HG03460 (cell line): ENCODE measurements at regions not wholly inside any gene's neighbourhood (a gene's known extent, or its start where the extent isn't known, plus 50 kb on each side); places are given as distances from the start of the nearest gene placed in this dataset.
A peak's percentile ranks its signal among the peaks of the same experiment; 100 is the strongest.

ENCODE experiments used
- ATAC-seq: cut with Tn5 transposase; IDR thresholded peaks from one replicate; pipeline ENCODE4 v1.9.1; 2021; ENCODE audit not compliant: unreplicated experiment

- no peak for ATAC-seq
Observed at GRCh38 chr5:38207343-38207742, 51.0 kb upstream of the EGFLAM start.

- no peak for ATAC-seq
Observed at GRCh38 chr5:38202741-38203140, 55.6 kb upstream of the EGFLAM start.

DNA sequence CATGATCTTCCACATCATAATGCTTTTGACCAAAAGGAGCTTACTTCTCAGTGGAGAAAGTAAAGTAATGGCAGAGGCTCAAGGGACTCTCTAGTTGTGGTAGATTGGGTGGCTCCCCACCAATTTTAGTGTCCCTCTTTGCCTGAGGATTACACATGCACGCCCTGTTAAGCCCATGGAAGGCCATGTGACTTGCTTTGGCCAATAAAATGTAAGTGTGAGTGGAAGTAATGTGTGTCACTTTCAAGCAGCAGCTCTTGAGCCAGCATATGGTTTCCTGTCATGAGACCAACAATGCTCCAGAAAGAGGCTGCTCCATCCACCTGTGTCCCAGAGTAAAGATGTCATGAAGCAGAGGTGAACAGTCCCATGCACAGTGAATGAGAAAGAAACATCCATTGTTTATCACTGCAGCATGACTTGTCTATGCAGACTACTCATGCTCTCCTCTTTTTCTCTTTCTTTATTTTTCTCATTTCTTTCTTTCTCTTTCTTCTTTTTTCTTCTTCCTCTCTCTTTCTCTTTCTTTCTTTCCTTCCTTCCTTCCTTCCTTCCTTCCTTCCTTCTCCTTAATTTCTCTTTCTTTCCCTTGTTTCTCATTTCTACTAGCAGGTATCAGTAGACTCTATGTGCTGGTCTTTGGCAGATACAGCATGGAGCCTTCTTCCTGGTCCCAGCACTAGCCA is 57.3 kb upstream of the EGFLAM start:
- no peak for ATAC-seq

DNA sequence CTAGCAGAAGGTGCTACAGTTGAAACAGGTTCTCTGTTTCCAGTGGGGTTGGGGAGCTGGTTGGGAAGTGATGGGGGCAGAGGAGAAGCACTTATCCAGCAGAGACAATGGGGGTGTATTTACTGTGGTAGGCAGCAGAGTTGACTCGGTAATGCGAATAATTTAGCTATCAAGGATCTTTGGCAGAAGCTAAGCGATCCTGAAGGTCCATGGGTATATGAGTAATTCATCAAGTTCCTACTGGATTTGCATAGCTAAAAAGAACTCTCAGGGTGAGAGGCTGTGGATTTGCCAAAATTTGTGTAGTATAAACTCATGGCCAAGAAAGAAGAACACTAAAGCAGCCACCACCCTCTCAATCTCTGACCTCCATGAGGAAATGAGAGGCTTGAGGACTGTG is 61.2 kb upstream of the EGFLAM start:
- ATAC-seq, result no peak

- ATAC-seq, result peak; percentile 77
Observed at GRCh38 chr5:38193015-38193581, 65.3 kb upstream of the EGFLAM start.

- ATAC-seq, result no peak
Observed at GRCh38 chr5:38191693-38192092, 66.7 kb upstream of the EGFLAM start.

GRCh38 chr5:38190111-38190510 is 68.2 kb upstream of the EGFLAM start:
- no peak for ATAC-seq

- no peak for ATAC-seq
Observed at GRCh38 chr5:38189081-38189504, 69.3 kb upstream of the EGFLAM start.

DNA sequence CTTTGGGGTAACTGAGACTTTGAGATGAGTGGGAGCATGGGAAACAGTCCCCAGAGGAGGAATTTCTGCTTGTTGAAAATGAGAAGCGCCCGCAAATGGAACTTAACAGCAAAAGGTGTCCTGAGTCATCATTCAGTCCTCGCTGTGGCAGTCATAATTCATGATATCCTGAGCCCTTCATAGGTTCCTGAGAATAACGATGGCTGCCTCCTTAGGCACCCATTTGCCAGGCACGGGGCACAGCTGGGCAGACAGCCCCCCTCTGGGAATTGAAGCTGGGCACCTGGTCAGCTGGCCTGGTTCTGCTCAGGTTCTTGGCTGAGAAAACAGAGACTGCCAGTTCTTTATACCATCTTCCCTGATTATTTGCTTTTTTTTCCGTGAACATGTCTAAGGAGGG is 69.8 kb upstream of the EGFLAM start:
- no peak for ATAC-seq

- ATAC-seq, result no peak
Observed at GRCh38 chr5:38187532-38187931, 70.8 kb upstream of the EGFLAM start.

GRCh38 chr5:38184627-38185026 is 73.7 kb upstream of the EGFLAM start:
- ATAC-seq, result no peak

- ATAC-seq, result no peak
Observed at GRCh38 chr5:38182991-38183390, 75.4 kb upstream of the EGFLAM start.

- no peak for ATAC-seq
Observed at GRCh38 chr5:38168029-38168428, 90.3 kb upstream of the EGFLAM start.

DNA sequence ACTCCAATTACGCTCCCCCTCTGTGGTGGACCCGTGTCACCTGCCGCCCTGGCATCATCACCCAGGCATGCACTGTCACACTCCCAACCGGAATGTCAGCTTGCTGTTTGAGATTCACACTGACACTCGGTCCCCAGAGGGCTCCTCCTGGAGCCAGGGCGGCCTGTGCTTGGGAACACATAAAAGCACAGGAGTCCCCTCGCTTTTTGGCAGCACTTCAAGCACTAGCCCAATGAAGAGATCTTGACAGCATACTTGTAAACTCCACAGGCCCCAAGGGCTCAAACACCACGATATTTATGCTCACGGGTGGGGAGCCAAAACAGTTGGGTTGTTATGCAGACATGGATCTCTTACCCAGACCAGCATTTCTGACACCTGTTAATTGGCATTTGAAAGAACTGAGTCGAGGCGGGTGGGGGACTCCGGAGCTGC is 90.8 kb upstream of the EGFLAM start:
- no peak for ATAC-seq

GRCh38 chr5:38166832-38167231 is 91.5 kb upstream of the EGFLAM start:
- ATAC-seq, result no peak

GRCh38 chr5:38165435-38165834 is 92.9 kb upstream of the EGFLAM start:
- no peak for ATAC-seq

GRCh38 chr5:38164776-38165399 is 93.5 kb upstream of the EGFLAM start:
- no peak for ATAC-seq

DNA sequence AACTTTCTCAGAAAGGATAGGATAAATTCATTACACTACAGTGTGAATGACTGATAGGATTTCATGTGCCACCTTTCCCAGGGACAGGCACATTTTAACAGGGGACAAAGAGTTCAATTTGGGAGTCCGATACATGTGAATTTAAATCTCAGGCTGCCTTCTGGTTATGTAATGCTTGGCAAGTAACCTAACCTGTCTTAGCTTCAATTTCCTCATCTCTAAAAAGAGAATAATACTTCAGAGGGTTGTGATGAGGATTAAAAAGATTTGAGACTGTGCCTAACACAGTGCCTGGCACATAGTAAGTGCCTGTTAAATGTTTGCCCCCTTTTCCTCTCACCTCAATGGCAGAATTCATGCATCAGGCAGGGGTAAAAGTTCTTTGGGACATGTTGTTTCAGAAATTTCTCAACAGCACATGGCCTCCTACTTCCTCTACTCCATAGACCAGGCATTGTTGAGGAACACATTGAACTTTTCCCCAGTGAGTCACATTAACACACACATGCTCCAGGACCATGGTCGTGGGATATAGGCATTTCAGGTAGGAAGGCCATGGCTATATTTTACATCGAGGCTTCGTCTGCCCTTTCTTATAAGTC is 94.6 kb upstream of the EGFLAM start:
- ATAC-seq, result no peak

DNA sequence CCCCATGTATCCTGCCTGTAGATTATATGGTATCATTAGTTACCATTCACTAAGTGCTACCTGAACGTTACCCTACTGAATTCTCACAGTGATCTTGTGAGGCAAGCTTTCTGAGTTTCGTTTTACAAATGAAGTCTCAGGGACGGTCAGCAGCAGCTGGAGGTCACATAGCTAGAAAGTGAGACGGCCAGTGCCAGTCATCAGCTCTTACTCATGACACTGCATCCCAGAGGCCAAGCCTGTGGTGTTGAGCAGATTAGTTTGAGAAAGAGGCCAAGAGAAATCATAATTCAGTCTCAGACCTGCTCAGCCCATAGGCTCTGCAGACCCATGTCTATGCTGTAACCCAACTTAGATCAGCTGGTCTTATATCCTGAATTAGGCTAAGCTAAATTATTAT is 95.7 kb upstream of the EGFLAM start:
- no peak for ATAC-seq

DNA sequence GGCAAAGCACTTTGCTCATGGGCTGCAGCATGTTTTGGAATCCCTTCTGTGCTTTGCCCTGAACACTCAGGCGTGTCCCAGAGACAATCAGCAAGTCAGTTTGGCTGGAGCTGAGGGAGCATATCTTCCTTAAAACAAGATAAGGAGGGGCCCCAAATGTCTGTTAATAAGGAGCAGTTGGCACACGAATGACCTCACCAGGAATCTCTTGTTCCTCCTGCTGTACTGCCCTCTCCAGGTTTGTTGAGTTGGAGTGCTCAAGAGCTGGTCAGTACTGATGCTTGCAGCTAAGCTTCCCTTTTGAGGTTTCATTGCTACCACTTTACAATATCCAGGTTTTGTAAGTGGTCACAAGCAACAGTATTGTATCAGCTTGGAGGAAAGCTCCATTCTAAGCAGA is 101.3 kb upstream of the EGFLAM start:
- no peak for ATAC-seq

DNA sequence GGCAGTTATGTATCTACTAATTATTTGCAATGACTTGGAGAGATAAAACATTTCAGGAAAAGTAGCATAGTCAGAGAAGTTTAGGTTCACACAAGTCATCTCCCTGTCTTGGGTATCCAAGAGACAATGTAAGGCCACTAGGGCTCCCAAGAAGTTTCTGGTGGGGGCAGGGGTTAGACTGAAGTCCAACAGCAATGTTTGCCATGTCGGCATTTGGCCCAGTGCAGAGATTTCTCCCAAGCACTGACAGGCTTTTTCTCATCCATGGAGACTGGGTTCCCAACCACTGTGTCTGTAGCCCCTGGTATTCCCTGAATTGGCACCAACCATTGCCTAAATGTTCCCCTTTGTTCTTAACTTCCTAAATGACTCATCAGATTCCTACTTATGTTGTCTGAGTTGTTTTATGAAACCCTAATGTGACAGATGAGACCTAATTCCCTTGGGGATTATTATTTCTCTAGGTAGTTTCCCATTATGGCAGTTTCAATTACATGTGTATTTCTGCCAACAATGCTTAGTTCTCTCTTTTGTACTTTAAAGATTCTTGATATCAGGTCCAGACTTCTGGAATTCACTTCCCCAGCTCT is 103.6 kb upstream of the EGFLAM start:
- ATAC-seq, result no peak

DNA sequence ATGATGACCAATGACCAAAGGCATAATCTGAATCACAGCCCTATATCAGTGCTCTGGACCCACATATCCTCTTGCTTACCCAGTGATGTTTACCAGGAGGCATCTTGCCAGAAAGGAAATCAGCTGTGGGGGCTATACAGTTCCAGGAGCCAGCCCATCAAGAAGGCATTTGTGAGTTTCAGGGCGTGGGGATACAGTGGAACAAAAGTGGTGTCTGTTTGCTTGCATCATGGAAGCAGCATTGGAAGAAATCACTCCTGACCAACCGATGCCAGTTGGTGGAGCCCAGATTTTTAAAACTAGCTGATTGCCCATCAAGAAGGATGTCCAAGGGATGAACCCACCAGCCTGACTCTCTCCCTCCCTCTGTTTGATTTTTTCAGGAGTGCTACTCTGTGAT is 106.5 kb upstream of the EGFLAM start:
- ATAC-seq, result no peak
